ENCODE measurements at regions not wholly inside any gene's neighbourhood (a gene's known extent, or its start where the extent isn't known, plus 50 kb on each side); places are given as distances from the start of the nearest gene placed in this dataset.

- Mint-ChIP-seq H3K9me3 (no peaks in the 10 kb centered on the region), H3K27me3 (ENCODE audit: insufficient read depth, low read depth, poor library complexity) (peaks cover 2% of the 10 kb centered on the region), H3K36me3 (ENCODE audit: low read depth) (no peaks in the 10 kb centered on the region), H3K27ac (no peak overlapping the region), H3K4me1 (no peaks in the 10 kb centered on the region), H3K4me3 (no peak overlapping the region)
- H3K27ac ChIP-seq (ENCODE audit: low read depth): no peak overlapping the region
- no peak overlapping the region for H2AFZ ChIP-seq
- no peaks in the 10 kb centered on the region for H4K20me1 ChIP-seq (replicated peaks; ENCODE audit: insufficient read depth)
- H3K79me2 ChIP-seq (replicated peaks; ENCODE audit: insufficient read depth): no peaks in the 10 kb centered on the region
- ATAC-seq: no peak
- H3K9me2 ChIP-seq (ENCODE audit: insufficient read depth): peaks cover 4% of the 10 kb centered on the region; the same call in 1 of the 2 replicates
- H3F3A ChIP-seq (replicated peaks; ENCODE audit: low read depth): no peaks in the 10 kb centered on the region
- no peaks in the 10 kb centered on the region for H3K4me1 ChIP-seq (ENCODE audit: insufficient read depth)
- no peak overlapping the region for H3K4me2 ChIP-seq
- no peaks in the 10 kb centered on the region for H3K36me3 ChIP-seq (ENCODE audit: insufficient read depth)
- no peak for DNase-seq (ENCODE audit: low spot score)
- no peak for TF ChIP-seq EZH2 (IDR thresholded peaks at IDR 0.05; ENCODE audit: low read depth, unreplicated experiment)
- H3K27me3 ChIP-seq (ENCODE audit: insufficient read depth): no peaks in the 10 kb centered on the region
- no peak overlapping the region for H3K4me3 ChIP-seq
These were observed 484.2 kb downstream of the ZNF536 start for GRCh38 chr19:30856376-30856775.

GRCh38 chr19:30855442-30855841, 483.3 kb downstream of the ZNF536 start:
- no peaks in the 10 kb centered on the region for H3F3A ChIP-seq (replicated peaks; ENCODE audit: low read depth)
- Mint-ChIP-seq H3K27ac (no peak overlapping the region), H3K4me3 (no peak overlapping the region), H3K4me1 (no peaks in the 10 kb centered on the region), H3K36me3 (ENCODE audit: low read depth) (no peaks in the 10 kb centered on the region), H3K27me3 (ENCODE audit: insufficient read depth, low read depth, poor library complexity) (no peaks in the 10 kb centered on the region), H3K9me3 (no peaks in the 10 kb centered on the region)
- no peaks in the 10 kb centered on the region for H3K27me3 ChIP-seq (ENCODE audit: insufficient read depth)
- no peaks in the 10 kb centered on the region for H3K4me1 ChIP-seq (ENCODE audit: insufficient read depth)
- H3K4me3 ChIP-seq: no peak overlapping the region
- ATAC-seq (no peak), DNase-seq (ENCODE audit: low spot score) (no peak)
- no peaks in the 10 kb centered on the region for H4K20me1 ChIP-seq (replicated peaks; ENCODE audit: insufficient read depth)
- no peak overlapping the region for H2AFZ ChIP-seq
- H3K27ac ChIP-seq (ENCODE audit: low read depth): no peak overlapping the region
- no peaks in the 10 kb centered on the region for H3K79me2 ChIP-seq (replicated peaks; ENCODE audit: insufficient read depth)
- peaks cover 4% of the 10 kb centered on the region; the same call in 1 of the 2 replicates for H3K9me2 ChIP-seq (ENCODE audit: insufficient read depth)
- no peak overlapping the region for H3K4me2 ChIP-seq
- no peaks in the 10 kb centered on the region for H3K36me3 ChIP-seq (ENCODE audit: insufficient read depth)
- TF ChIP-seq POLR2AphosphoS5 (IDR thresholded peaks at IDR 0.05; ENCODE audit: low read depth): no peak
- TF ChIP-seq ZNF114 (CRISPR knock-in tag; IDR thresholded peaks at IDR 0.05): no peak
- no peak for TF ChIP-seq ZNF462 (CRISPR knock-in tag; IDR thresholded peaks at IDR 0.05)
- TF ChIP-seq, protein P1, sequence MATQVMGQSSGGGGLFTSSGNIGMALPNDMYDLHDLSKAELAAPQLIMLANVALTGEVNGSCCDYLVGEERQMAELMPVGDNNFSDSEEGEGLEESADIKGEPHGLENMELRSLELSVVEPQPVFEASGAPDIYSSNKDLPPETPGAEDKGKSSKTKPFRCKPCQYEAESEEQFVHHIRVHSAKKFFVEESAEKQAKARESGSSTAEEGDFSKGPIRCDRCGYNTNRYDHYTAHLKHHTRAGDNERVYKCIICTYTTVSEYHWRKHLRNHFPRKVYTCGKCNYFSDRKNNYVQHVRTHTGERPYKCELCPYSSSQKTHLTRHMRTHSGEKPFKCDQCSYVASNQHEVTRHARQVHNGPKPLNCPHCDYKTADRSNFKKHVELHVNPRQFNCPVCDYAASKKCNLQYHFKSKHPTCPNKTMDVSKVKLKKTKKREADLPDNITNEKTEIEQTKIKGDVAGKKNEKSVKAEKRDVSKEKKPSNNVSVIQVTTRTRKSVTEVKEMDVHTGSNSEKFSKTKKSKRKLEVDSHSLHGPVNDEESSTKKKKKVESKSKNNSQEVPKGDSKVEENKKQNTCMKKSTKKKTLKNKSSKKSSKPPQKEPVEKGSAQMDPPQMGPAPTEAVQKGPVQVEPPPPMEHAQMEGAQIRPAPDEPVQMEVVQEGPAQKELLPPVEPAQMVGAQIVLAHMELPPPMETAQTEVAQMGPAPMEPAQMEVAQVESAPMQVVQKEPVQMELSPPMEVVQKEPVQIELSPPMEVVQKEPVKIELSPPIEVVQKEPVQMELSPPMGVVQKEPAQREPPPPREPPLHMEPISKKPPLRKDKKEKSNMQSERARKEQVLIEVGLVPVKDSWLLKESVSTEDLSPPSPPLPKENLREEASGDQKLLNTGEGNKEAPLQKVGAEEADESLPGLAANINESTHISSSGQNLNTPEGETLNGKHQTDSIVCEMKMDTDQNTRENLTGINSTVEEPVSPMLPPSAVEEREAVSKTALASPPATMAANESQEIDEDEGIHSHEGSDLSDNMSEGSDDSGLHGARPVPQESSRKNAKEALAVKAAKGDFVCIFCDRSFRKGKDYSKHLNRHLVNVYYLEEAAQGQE (IDR thresholded peaks at IDR 0.05; ENCODE audit: unreplicated experiment): no peak
- no peak for TF ChIP-seq ZNF331 (CRISPR knock-in tag; IDR thresholded peaks at IDR 0.05; ENCODE audit: low read depth)
- no peak for TF ChIP-seq STAT1 (IDR thresholded peaks at IDR 0.05; ENCODE audit: unreplicated experiment)
- no peak for TF ChIP-seq NANOG (IDR thresholded peaks at IDR 0.05; ENCODE audit: borderline replicate concordance)
- no peak for TF ChIP-seq CREB1 (CRISPR knock-in tag; IDR thresholded peaks at IDR 0.05; ENCODE audit: low read depth)
- no peak for TF ChIP-seq JUNB (IDR thresholded peaks at IDR 0.05; ENCODE audit: unreplicated experiment)
- no peak for TF ChIP-seq CTCF (conservative IDR thresholded peaks at IDR 0.05; ENCODE audit: low read depth in 2 of 2)
